ENCODE measurements at regions not wholly inside any gene's neighbourhood (a gene's known extent, or its start where the extent isn't known, plus 50 kb on each side); places are given as distances from the start of the nearest gene placed in this dataset.

DNA sequence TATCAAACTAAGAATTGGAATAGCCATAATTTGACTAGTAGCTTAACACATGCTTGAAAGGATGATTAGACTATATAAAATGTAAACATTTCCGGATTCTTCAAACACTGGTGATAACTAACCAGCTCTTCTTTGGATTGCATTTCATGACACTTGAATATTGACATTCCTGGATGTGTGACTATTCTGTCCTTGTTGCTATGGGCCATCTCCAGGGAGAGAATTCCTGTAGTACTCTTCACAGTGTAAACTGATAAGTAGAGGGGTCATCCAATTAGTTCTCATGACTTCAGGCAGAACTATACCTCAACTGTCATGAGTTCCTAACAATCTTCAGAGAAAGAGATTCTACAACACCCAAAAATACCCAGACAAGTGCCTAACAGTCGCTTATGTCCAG, 1026.7 kb upstream of the TENM3 start (continued):
- TF ChIP-seq, protein P1, sequence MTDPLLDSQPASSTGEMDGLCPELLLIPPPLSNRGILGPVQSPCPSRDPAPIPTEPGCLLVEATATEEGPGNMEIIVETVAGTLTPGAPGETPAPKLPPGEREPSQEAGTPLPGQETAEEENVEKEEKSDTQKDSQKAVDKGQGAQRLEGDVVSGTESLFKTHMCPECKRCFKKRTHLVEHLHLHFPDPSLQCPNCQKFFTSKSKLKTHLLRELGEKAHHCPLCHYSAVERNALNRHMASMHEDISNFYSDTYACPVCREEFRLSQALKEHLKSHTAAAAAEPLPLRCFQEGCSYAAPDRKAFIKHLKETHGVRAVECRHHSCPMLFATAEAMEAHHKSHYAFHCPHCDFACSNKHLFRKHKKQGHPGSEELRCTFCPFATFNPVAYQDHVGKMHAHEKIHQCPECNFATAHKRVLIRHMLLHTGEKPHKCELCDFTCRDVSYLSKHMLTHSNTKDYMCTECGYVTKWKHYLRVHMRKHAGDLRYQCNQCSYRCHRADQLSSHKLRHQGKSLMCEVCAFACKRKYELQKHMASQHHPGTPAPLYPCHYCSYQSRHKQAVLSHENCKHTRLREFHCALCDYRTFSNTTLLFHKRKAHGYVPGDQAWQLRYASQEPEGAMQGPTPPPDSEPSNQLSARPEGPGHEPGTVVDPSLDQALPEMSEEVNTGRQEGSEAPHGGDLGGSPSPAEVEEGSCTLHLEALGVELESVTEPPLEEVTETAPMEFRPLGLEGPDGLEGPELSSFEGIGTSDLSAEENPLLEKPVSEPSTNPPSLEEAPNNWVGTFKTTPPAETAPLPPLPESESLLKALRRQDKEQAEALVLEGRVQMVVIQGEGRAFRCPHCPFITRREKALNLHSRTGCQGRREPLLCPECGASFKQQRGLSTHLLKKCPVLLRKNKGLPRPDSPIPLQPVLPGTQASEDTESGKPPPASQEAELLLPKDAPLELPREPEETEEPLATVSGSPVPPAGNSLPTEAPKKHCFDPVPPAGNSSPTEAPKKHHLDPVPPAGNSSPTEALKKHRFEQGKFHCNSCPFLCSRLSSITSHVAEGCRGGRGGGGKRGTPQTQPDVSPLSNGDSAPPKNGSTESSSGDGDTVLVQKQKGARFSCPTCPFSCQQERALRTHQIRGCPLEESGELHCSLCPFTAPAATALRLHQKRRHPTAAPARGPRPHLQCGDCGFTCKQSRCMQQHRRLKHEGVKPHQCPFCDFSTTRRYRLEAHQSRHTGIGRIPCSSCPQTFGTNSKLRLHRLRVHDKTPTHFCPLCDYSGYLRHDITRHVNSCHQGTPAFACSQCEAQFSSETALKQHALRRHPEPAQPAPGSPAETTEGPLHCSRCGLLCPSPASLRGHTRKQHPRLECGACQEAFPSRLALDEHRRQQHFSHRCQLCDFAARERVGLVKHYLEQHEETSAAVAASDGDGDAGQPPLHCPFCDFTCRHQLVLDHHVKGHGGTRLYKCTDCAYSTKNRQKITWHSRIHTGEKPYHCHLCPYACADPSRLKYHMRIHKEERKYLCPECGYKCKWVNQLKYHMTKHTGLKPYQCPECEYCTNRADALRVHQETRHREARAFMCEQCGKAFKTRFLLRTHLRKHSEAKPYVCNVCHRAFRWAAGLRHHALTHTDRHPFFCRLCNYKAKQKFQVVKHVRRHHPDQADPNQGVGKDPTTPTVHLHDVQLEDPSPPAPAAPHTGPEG (CRISPR knock-in tag; IDR thresholded peaks at IDR 0.05), result no peak
- TF ChIP-seq SCMH1 (CRISPR knock-in tag; IDR thresholded peaks at IDR 0.05; ENCODE audit: borderline replicate concordance) (no peak), LCORL (IDR thresholded peaks at IDR 0.05) (no peak), LCORL (CRISPR knock-in tag; IDR thresholded peaks at IDR 0.05) (no peak), ZNF670 (CRISPR knock-in tag; IDR thresholded peaks at IDR 0.05; ENCODE audit: borderline replicate concordance) (no peak), ZBTB8A (CRISPR knock-in tag; IDR thresholded peaks at IDR 0.05; ENCODE audit: borderline replicate concordance, low read depth) (no peak), ZNF383 (CRISPR knock-in tag; IDR thresholded peaks at IDR 0.05; ENCODE audit: borderline replicate concordance) (no peak), ETV6 (CRISPR knock-in tag; conservative IDR thresholded peaks at IDR 0.05) (no peak)

DNA sequence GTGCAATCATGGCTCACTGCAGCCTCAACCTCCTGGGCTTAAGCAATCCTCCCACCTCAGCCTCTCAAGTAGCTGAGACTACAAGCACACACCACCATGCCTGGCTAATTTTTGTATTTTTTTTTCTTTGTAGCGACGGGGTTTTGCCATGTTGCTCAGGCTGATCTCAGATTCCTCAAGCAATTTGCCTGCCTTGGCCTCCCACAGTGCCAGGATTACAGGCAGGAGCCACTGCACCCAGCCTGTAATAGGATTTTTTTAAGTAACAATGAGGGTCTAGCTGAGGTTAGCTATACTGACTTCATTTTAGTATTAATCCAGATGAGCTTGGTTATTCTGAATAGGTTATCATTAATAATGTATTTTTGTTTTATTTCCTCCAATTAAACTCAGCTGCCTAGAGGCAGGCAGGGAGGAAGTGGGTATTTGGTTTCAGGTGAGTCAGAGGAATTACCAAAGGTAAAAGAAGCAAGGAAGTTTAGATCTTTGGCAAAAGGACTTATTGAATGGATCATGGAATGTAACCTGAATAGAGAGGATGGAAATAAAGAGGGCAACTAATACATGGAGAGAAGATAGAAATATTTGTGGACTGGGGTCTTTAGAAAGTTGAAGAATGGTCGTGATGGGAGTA, 1023.3 kb upstream of the TENM3 start:
- intact Hi-C loops (cut with micrococcal nuclease; ENCODE audit: unreplicated experiment), result no loop called here
- POLR2A ChIA-PET, result no interaction called here
- TF ChIP-seq SRSF9 (IDR thresholded peaks at IDR 0.05; ENCODE audit: borderline replicate concordance, insufficient read depth, low read depth, low read length, poor library complexity, severe bottlenecking) (no peak), HES4 (CRISPR knock-in tag; IDR thresholded peaks at IDR 0.05; ENCODE audit: borderline replicate concordance) (no peak), CREB1 (IDR thresholded peaks at IDR 0.05) (no peak), CREB1 (CRISPR knock-in tag; IDR thresholded peaks at IDR 0.05) (no peak)
- TF ChIP-seq, protein P2, sequence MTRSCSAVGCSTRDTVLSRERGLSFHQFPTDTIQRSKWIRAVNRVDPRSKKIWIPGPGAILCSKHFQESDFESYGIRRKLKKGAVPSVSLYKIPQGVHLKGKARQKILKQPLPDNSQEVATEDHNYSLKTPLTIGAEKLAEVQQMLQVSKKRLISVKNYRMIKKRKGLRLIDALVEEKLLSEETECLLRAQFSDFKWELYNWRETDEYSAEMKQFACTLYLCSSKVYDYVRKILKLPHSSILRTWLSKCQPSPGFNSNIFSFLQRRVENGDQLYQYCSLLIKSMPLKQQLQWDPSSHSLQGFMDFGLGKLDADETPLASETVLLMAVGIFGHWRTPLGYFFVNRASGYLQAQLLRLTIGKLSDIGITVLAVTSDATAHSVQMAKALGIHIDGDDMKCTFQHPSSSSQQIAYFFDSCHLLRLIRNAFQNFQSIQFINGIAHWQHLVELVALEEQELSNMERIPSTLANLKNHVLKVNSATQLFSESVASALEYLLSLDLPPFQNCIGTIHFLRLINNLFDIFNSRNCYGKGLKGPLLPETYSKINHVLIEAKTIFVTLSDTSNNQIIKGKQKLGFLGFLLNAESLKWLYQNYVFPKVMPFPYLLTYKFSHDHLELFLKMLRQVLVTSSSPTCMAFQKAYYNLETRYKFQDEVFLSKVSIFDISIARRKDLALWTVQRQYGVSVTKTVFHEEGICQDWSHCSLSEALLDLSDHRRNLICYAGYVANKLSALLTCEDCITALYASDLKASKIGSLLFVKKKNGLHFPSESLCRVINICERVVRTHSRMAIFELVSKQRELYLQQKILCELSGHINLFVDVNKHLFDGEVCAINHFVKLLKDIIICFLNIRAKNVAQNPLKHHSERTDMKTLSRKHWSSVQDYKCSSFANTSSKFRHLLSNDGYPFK (CRISPR knock-in tag; IDR thresholded peaks at IDR 0.05; ENCODE audit: borderline replicate concordance), result no peak

More for the DNA sequence above, 1023.3 kb upstream of the TENM3 start:
- Histone ChIP-seq H2AFZ (ENCODE audit: low read length) (no peak overlapping the region), H3K36me3 (replicated peaks in 1 of 2; ENCODE audit: control insufficient read depth in 1 of 2, insufficient read depth in 2 of 2, low read length in 2 of 2) (no peaks in the 10 kb centered on the region), H3K9me3 (ENCODE audit: low read length) (no peaks in the 10 kb centered on the region), H3K9ac (ENCODE audit: insufficient read depth, low read depth, low read length) (no peak overlapping the region), H4K20me1 (ENCODE audit: insufficient read depth, low read length) (no peaks in the 10 kb centered on the region), H3K27me3 (ENCODE audit: control insufficient read depth in 1 of 2, insufficient read depth in 2 of 2, low read length in 2 of 2) (no peaks in the 10 kb centered on the region), H3K4me3 (replicated peaks in 1 of 3; ENCODE audit: insufficient read depth in 1 of 3, low read depth in 2 of 3, low read length in 3 of 3) (no peak overlapping the region), H3K27ac (ENCODE audit: extremely low read length, insufficient read depth, low read length) (no peak overlapping the region), H3K4me2 (ENCODE audit: low read depth, low read length) (no peak overlapping the region), H3K4me1 (ENCODE audit: insufficient read depth, low read length) (no peaks in the 10 kb centered on the region), H3K79me2 (ENCODE audit: insufficient read depth, low read length) (no peaks in the 10 kb centered on the region)
- DNase-seq (ENCODE audit: low spot score) (no peak), FAIRE-seq (no peak), ATAC-seq (no peak)
- CTCF ChIA-PET (ENCODE audit: low intra/inter-chr PET ratio, low total read pairs), result no interaction called here
- in situ Hi-C loops (cut with HindIII; ENCODE audit: extremely low pct_ligation_motif_present, low pct_unique_long_range_greater_than_20kb), result no loop called here
- no TSS peak for BruUV-seq (replicated peaks)
- WGBS (ENCODE audit: low lambda C conversion rate), result 2% methylated on average over 3 of the region's 3 CpGs

Data from HepG2 (cell line).